ENCODE measurements at regions not wholly inside any gene's neighbourhood (a gene's known extent, or its start where the extent isn't known, plus 50 kb on each side); places are given as distances from the start of the nearest gene placed in this dataset.

- TF ChIP-seq CTCF (IDR thresholded peaks at IDR 0.05) (no peak), JUNB (IDR thresholded peaks at IDR 0.05) (no peak), CHD2 (IDR thresholded peaks at IDR 0.05; ENCODE audit: low read length, partially characterized antibody) (no peak), CEBPB (IDR thresholded peaks at IDR 0.05) (no peak), POLR2A (IDR thresholded peaks at IDR 0.05; ENCODE audit: low read length) (no peak)
These were observed 90.8 kb downstream of the OLIG3 start for GRCh38 chr6:137403443-137403842.
